HepG2 (cell line): ENCODE measurements at regions not wholly inside any gene's neighbourhood (a gene's known extent, or its start where the extent isn't known, plus 50 kb on each side); places are given as distances from the start of the nearest gene placed in this dataset.

Source experiments
- ATAC-seq: fragments of 200-7000 bp; cut with Tn5 transposase; 3 replicates; pipeline ENCODE4 v1.9.1; 2020; ENCODE audit warnings: mild to moderate bottlenecking, moderate library complexity
- BruUV-seq: library from RNA; stranded (reverse); fragments of 400-500 nt; replicated peaks from 2 replicates; lab custom pipeline; 2021; lab: Mats Ljungman, UMichigan
- CTCF ChIA-PET: fragments of 300-600 bp; formaldehyde crosslinking; extraction: SDS; loops from one replicate; lab custom pipeline; 2021; ENCODE audit warnings: low total read pairs, inconsistent platforms, low intra/inter-chr PET ratio; lab: Yijun Ruan, JAX
- POLR2A ChIA-PET: fragments of 350-600 bp; sonication (Branson Sonifier 250); formaldehyde crosslinking; loops from one replicate; lab custom pipeline; 2020; ENCODE audit warnings: antibody characterized with exemption, inconsistent platforms; lab: Yijun Ruan, JAX
- DNase-seq: peaks from one replicate; pipeline ENCODE4 v3.0.0-alpha.2; 2015; ENCODE audit warnings: low spot score
- FAIRE-seq: peaks from 3 replicates; lab custom pipeline; 2011; peaks lifted over from hg19 to GRCh38; lab: Jason Lieb, UNC
- H2AFZ ChIP-seq: one replicate; pipeline ENCODE4 v1.6.1; 2011; ENCODE audit warnings: low read length, inconsistent platforms
- H3K27ac ChIP-seq: fragments of 300-600 bp; 3 replicates; pipeline ENCODE4 v1.8.0; 2011; ENCODE audit warnings: mixed run types, mild to moderate bottlenecking, mixed read lengths, low read length, inconsistent platforms; ENCODE audit not compliant: insufficient read depth; ENCODE audit errors: extremely low read length
- H3K27me3 ChIP-seq, 2 experiments: fragments of 200-600 bp in 1 of 2; 2 replicates in 1 of 2; 3 replicates in 1 of 2; pipeline versions ENCODE4 v1.6.0 to v1.8.0; 2011; ENCODE audit warnings: low read length in 2 of 2, mild to moderate bottlenecking in 2 of 2, moderate library complexity in 2 of 2, inconsistent platforms in 1 of 2; ENCODE audit not compliant: insufficient read depth in 2 of 2, control insufficient read depth in 1 of 2
- H3K36me3 ChIP-seq, 2 experiments: fragments of 200-600 bp in 1 of 2; replicated peaks in 1 of 2; 2 replicates in 1 of 2; 3 replicates in 1 of 2; pipeline versions ENCODE4 v1.5.1 to v1.8.0; 2011; ENCODE audit warnings: low read length in 2 of 2, inconsistent platforms in 1 of 2; ENCODE audit not compliant: insufficient read depth in 2 of 2, control insufficient read depth in 1 of 2
- H3K4me1 ChIP-seq: 2 replicates; pipeline ENCODE4 v1.5.1; 2012; ENCODE audit warnings: low read length, inconsistent platforms; ENCODE audit not compliant: insufficient read depth
- H3K4me2 ChIP-seq: 2 replicates; pipeline ENCODE4 v1.6.0; 2011; ENCODE audit warnings: low read depth, low read length, inconsistent platforms
- H3K4me3 ChIP-seq, 3 experiments: fragments of 200-600 bp in 1 of 3; sonication (generic), shearing (Covaris generic) in 1 of 3; replicated peaks in 1 of 3; 2 replicates each; pipeline ENCODE4 v1.5.1; 2011 to 2016; ENCODE audit warnings: low read length in 3 of 3, inconsistent platforms in 2 of 3, low read depth in 2 of 3, mild to moderate bottlenecking in 2 of 3, control low read depth in 1 of 3, mixed read lengths in 1 of 3; ENCODE audit not compliant: insufficient read depth in 1 of 3
- H3K79me2 ChIP-seq: one replicate; pipeline ENCODE4 v1.6.1; 2011; ENCODE audit warnings: low read length, inconsistent platforms; ENCODE audit not compliant: insufficient read depth
- H3K9ac ChIP-seq: 2 replicates; pipeline ENCODE4 v1.6.0; 2011; ENCODE audit warnings: mild to moderate bottlenecking, low read depth, low read length, inconsistent platforms; ENCODE audit not compliant: insufficient read depth
- H3K9me3 ChIP-seq: 2 replicates; pipeline ENCODE4 v1.5.1; 2012; ENCODE audit warnings: mild to moderate bottlenecking, low read length
- H4K20me1 ChIP-seq: 2 replicates; pipeline ENCODE4 v1.6.0; 2011; ENCODE audit warnings: inconsistent platforms, mild to moderate bottlenecking, low read length, moderate library complexity; ENCODE audit not compliant: insufficient read depth
- AHDC1 ChIP-seq: sonication (generic); formaldehyde crosslinking; IDR thresholded peaks from 2 replicates; pipeline ENCODE4 v1.5.1; 2020; ENCODE audit warnings: mild to moderate bottlenecking, missing genetic modification reagents, borderline replicate concordance
- HMG20A ChIP-seq: IDR thresholded peaks from 2 replicates; pipeline ENCODE4 v1.6.1; 2016; ENCODE audit warnings: borderline replicate concordance
- KMT2A ChIP-seq: sonication (generic); formaldehyde crosslinking; IDR thresholded peaks from 2 replicates; pipeline ENCODE4 v1.4.0; 2020; ENCODE audit warnings: missing genetic modification reagents
- MAZ ChIP-seq, 2 experiments: sonication (generic) in 1 of 2; formaldehyde crosslinking in 1 of 2; IDR thresholded peaks; 2 replicates each; pipeline versions ENCODE4 v1.5.0 to v1.6.1; 2012 to 2020; ENCODE audit warnings: low read depth in 2 of 2, mild to moderate bottlenecking in 2 of 2, borderline replicate concordance in 1 of 2, improper control_type of control experiment in 1 of 2, low read length in 1 of 2, missing genetic modification reagents in 1 of 2, moderate library complexity in 1 of 2
- NR2F2 ChIP-seq: IDR thresholded peaks from 2 replicates; pipeline ENCODE4 v1.6.1; 2012; ENCODE audit warnings: low read depth, inconsistent platforms, borderline replicate concordance
- TAF15 ChIP-seq: fragments of 200-400 bp; formaldehyde crosslinking; IDR thresholded peaks from one replicate; pipeline ENCODE4 v1.6.1; 2018; ENCODE audit warnings: mild to moderate bottlenecking, low read depth, low read length; ENCODE audit not compliant: poor library complexity, severe bottlenecking
- U2AF2 ChIP-seq: fragments of 200-400 bp; formaldehyde crosslinking; IDR thresholded peaks from 2 replicates; pipeline ENCODE4 v1.6.1; 2017; ENCODE audit warnings: low read depth, mild to moderate bottlenecking, low read length
- UBTF ChIP-seq: sonication (generic); formaldehyde crosslinking; IDR thresholded peaks from 2 replicates; pipeline ENCODE4 v1.4.0; 2020; ENCODE audit warnings: mild to moderate bottlenecking, missing genetic modification reagents
- ZNF232 ChIP-seq: sonication (generic); formaldehyde crosslinking; IDR thresholded peaks from 2 replicates; pipeline ENCODE4 v1.4.0; 2020; ENCODE audit warnings: missing genetic modification reagents, borderline replicate concordance
- ZNF329 ChIP-seq: sonication (generic); formaldehyde crosslinking; IDR thresholded peaks from 2 replicates; pipeline ENCODE4 v1.9.0; 2021; ENCODE audit warnings: low read depth, mild to moderate bottlenecking, missing genetic modification reagents
- WGBS: methylation state at CpG from one replicate; pipeline ENCODE4 v1.1.6; 2017; ENCODE audit warnings: low lambda C conversion rate; 5-methylcytosine and 5-hydroxymethylcytosine counted together
- in situ Hi-C: cut with HindIII; loops from 2 replicates; pipeline ENCODE4 v1.10.0; 2017; ENCODE audit warnings: low pct_unique_long_range_greater_than_20kb; ENCODE audit not compliant: extremely low pct_ligation_motif_present
- intact Hi-C: fragments of 100-400 bp; cut with micrococcal nuclease; formaldehyde crosslinking; loops from one replicate; pipeline ENCODE4 v1.10.0; 2022; ENCODE audit not compliant: unreplicated experiment

- H3K79me2 ChIP-seq = no peaks in the 10 kb centered on the region
- no peak for FAIRE-seq
- intact Hi-C loops = no loop called here
- H3K4me1 ChIP-seq = no peaks in the 10 kb centered on the region
- no TSS peak for BruUV-seq
- no peaks in the 10 kb centered on the region for H4K20me1 ChIP-seq
- TF ChIP-seq ZNF232 (CRISPR knock-in tag) (no peak), TAF15 (no peak), NR2F2 (no peak), KMT2A (CRISPR knock-in tag) (no peak), AHDC1 (no peak), MAZ (IDR thresholded peaks at IDR 0.05; ENCODE audit: borderline replicate concordance, low read depth, low read length) (no peak), MAZ (CRISPR knock-in tag; IDR thresholded peaks at IDR 0.05; ENCODE audit: low read depth) (no peak), ZNF329 (no peak), U2AF2 (no peak), HMG20A (no peak), UBTF (CRISPR knock-in tag) (no peak)
- 17% methylated on average over 6 of the region's 6 CpGs for WGBS
- in situ Hi-C loops = no loop called here
- DNase-seq = no peak
- CTCF ChIA-PET = interaction anchor here (1.1 kb wide), 1 partner anchor 325 kb away, joined by 5 read pairs; no protein-coding TSS in a partner anchor
- H3K4me2 ChIP-seq = no peak overlapping the region
- H2AFZ ChIP-seq = no peak overlapping the region
- no peak overlapping the region for H3K4me3 ChIP-seq
- no peaks in the 10 kb centered on the region for H3K27me3 ChIP-seq
- no peaks in the 10 kb centered on the region for H3K36me3 ChIP-seq
- ATAC-seq = no peak
- H3K27ac ChIP-seq = no peak overlapping the region
- H3K9me3 ChIP-seq = no peaks in the 10 kb centered on the region
- H3K9ac ChIP-seq = no peak overlapping the region
- POLR2A ChIA-PET = no interaction called here
Measured at GRCh38 chr17:12342161-12342560, 321.5 kb downstream of the MAP2K4 start.
